Keratinocyte (primary cell): ENCODE measurements at regions not wholly inside any gene's neighbourhood (a gene's known extent, or its start where the extent isn't known, plus 50 kb on each side); places are given as distances from the start of the nearest gene placed in this dataset.

Experiments used
- DNase-seq: peaks from one replicate; pipeline ENCODE4 v3.0.0-alpha.2; 2011; ENCODE audit warnings: low read depth, missing footprints, low spot score
- FAIRE-seq: peaks from 2 replicates; lab custom pipeline; 2011; peaks lifted over from hg19 to GRCh38; lab: Jason Lieb, UNC
- H2AFZ ChIP-seq: 2 replicates; pipeline ENCODE4 v1.6.0; 2012; ENCODE audit warnings: low read length, control low read depth, inconsistent platforms; ENCODE audit not compliant: control insufficient read depth
- H3K27ac ChIP-seq: 2 replicates; pipeline ENCODE4 v1.5.1; 2011; ENCODE audit warnings: low read length; ENCODE audit not compliant: control insufficient read depth, insufficient read depth
- H3K27me3 ChIP-seq: 3 replicates; pipeline ENCODE4 v1.6.0; 2011; ENCODE audit warnings: low read length; ENCODE audit not compliant: control insufficient read depth, insufficient read depth; ENCODE audit errors: extremely low read depth
- H3K36me3 ChIP-seq, 2 experiments: 2 replicates in 1 of 2; 3 replicates in 1 of 2; pipeline ENCODE4 v1.5.1; 2011; ENCODE audit warnings: low read length in 2 of 2, mild to moderate bottlenecking in 1 of 2; ENCODE audit not compliant: control insufficient read depth in 2 of 2, insufficient read depth in 2 of 2; ENCODE audit errors: extremely low read depth in 1 of 2
- H3K4me1 ChIP-seq: 3 replicates; pipeline ENCODE4 v1.5.1; 2011; ENCODE audit warnings: low read length; ENCODE audit not compliant: control insufficient read depth, insufficient read depth; ENCODE audit errors: extremely low read depth
- H3K4me2 ChIP-seq: 3 replicates; pipeline ENCODE4 v1.6.0; 2011; ENCODE audit warnings: low read depth, low read length; ENCODE audit not compliant: control insufficient read depth, insufficient read depth; ENCODE audit errors: extremely low read depth
- H3K4me3 ChIP-seq, 3 experiments: fragments of 200-600 bp in 1 of 3; sonication (generic) in 1 of 3; 2 replicates in 2 of 3; 3 replicates in 1 of 3; pipeline ENCODE4 v1.5.1; 2011 to 2016; ENCODE audit warnings: low read length in 3 of 3, mild to moderate bottlenecking in 3 of 3, control low read depth in 2 of 3, inconsistent platforms in 1 of 3, low read depth in 1 of 3, mixed read lengths in 1 of 3, mixed run types in 1 of 3, moderate library complexity in 1 of 3; ENCODE audit not compliant: control insufficient read depth in 2 of 3, insufficient read depth in 2 of 3; ENCODE audit errors: extremely low read depth in 1 of 3
- H3K79me2 ChIP-seq: 2 replicates; pipeline ENCODE4 v1.6.0; 2012; ENCODE audit warnings: low read length; ENCODE audit not compliant: control insufficient read depth, insufficient read depth
- H3K9ac ChIP-seq: 3 replicates; pipeline ENCODE4 v1.6.0; 2011; ENCODE audit warnings: low read length; ENCODE audit not compliant: control insufficient read depth, insufficient read depth; ENCODE audit errors: extremely low read depth
- H3K9me1 ChIP-seq: 3 replicates; pipeline ENCODE4 v1.6.0; 2011; ENCODE audit warnings: low read length; ENCODE audit not compliant: control insufficient read depth, insufficient read depth; ENCODE audit errors: extremely low read depth
- H3K9me3 ChIP-seq: 2 replicates; pipeline ENCODE4 v1.5.1; 2012; ENCODE audit warnings: low read depth, low read length; ENCODE audit not compliant: control insufficient read depth
- H4K20me1 ChIP-seq: 3 replicates; pipeline ENCODE4 v1.6.0; 2011; ENCODE audit warnings: low read length; ENCODE audit not compliant: control insufficient read depth, insufficient read depth; ENCODE audit errors: extremely low read depth
- EZH2 ChIP-seq: IDR thresholded peaks from one replicate; pipeline ENCODE4 v1.6.1; 2012; ENCODE audit warnings: inconsistent platforms, mild to moderate bottlenecking, low read length, moderate library complexity
- dilution Hi-C: fragments of 300-500 bp; cut with MboI; formaldehyde crosslinking; loops from one replicate; pipeline ENCODE4 v1.7.0; 2020; ENCODE audit warnings: low sequenced_read_pairs; ENCODE audit not compliant: extremely low pct_ligation_motif_present
- TF ChIP-seq, protein P1 (sequence below), 3 experiments: IDR thresholded peaks in 1 of 3; conservative IDR thresholded peaks in 1 of 3; optimal IDR thresholded peaks in 1 of 3; 2 replicates in 2 of 3; 3 replicates in 1 of 3; pipeline versions ENCODE3 to v1.5.1; 2011; ENCODE audit warnings: low read length in 3 of 3, mild to moderate bottlenecking in 3 of 3, moderate library complexity in 2 of 3, control low read depth in 1 of 3, inconsistent platforms in 1 of 3; ENCODE audit not compliant: insufficient read depth in 2 of 3; ENCODE audit errors: extremely low read depth in 1 of 3

GRCh38 chr2:175621821-175622220 lies 380.2 kb downstream of the LNPK start:
- Histone ChIP-seq H3K79me2 (no peaks in the 10 kb centered on the region), H3K4me2 (no peak overlapping the region), H3K4me1 (no peaks in the 10 kb centered on the region), H3K27ac (no peak overlapping the region), H3K4me3 (no peak overlapping the region), H3K27me3 (no peaks in the 10 kb centered on the region), H3K9me3 (no peaks in the 10 kb centered on the region), H2AFZ (no peak overlapping the region), H4K20me1 (no peaks in the 10 kb centered on the region), H3K9ac (no peak overlapping the region), H3K36me3 (no peaks in the 10 kb centered on the region), H3K9me1 (no peaks in the 10 kb centered on the region)
- dilution Hi-C loops, result no loop called here
- no peak for DNase-seq
- no peak for FAIRE-seq
- TF ChIP-seq, protein P1, sequence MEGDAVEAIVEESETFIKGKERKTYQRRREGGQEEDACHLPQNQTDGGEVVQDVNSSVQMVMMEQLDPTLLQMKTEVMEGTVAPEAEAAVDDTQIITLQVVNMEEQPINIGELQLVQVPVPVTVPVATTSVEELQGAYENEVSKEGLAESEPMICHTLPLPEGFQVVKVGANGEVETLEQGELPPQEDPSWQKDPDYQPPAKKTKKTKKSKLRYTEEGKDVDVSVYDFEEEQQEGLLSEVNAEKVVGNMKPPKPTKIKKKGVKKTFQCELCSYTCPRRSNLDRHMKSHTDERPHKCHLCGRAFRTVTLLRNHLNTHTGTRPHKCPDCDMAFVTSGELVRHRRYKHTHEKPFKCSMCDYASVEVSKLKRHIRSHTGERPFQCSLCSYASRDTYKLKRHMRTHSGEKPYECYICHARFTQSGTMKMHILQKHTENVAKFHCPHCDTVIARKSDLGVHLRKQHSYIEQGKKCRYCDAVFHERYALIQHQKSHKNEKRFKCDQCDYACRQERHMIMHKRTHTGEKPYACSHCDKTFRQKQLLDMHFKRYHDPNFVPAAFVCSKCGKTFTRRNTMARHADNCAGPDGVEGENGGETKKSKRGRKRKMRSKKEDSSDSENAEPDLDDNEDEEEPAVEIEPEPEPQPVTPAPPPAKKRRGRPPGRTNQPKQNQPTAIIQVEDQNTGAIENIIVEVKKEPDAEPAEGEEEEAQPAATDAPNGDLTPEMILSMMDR (optimal IDR thresholded peaks at IDR 0.05 in 1 of 3, IDR thresholded peaks at IDR 0.05 in 1 of 3, conservative IDR thresholded peaks at IDR 0.05 in 1 of 3; ENCODE audit: extremely low read depth in 1 of 3, insufficient read depth in 2 of 3, low read length in 3 of 3), result no peak
- TF ChIP-seq EZH2, result no peak

DNA sequence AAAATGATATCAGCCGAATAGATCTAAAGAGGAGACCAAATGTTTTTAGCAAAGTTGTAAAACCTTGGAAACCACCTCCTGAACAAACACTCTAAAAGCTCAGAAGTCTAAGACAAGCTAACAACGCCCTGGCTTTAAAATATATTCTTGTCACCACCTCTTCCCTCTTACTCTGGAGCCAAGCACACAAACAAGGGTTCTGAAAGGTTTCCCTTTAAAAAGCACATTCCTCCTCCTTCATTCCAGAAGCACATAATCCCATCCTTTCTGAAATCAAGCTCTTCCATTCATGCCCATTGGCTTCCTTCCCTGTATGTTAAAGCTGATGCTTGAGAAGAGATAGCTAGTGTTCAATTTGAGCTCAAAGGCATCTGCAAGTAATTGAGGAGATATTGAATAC lies 382.0 kb downstream of the LNPK start:
- Histone ChIP-seq H2AFZ (no peak overlapping the region), H3K4me2 (no peak overlapping the region), H3K27ac (no peak overlapping the region), H3K79me2 (no peaks in the 10 kb centered on the region), H3K4me1 (no peaks in the 10 kb centered on the region), H3K36me3 (no peaks in the 10 kb centered on the region), H4K20me1 (no peaks in the 10 kb centered on the region), H3K4me3 (no peak overlapping the region), H3K9ac (no peak overlapping the region), H3K27me3 (no peaks in the 10 kb centered on the region), H3K9me3 (no peaks in the 10 kb centered on the region), H3K9me1 (no peaks in the 10 kb centered on the region)
- DNase-seq, result no peak
- no peak for TF ChIP-seq EZH2
- TF ChIP-seq, protein P1 (optimal IDR thresholded peaks at IDR 0.05 in 1 of 3, IDR thresholded peaks at IDR 0.05 in 1 of 3, conservative IDR thresholded peaks at IDR 0.05 in 1 of 3; ENCODE audit: extremely low read depth in 1 of 3, insufficient read depth in 2 of 3, low read length in 3 of 3), result no peak
- FAIRE-seq, result no peak
- dilution Hi-C loops, result no loop called here
